NCI-H1105 (cell line): ENCODE measurements at regions not wholly inside any gene's neighbourhood (a gene's known extent, or its start where the extent isn't known, plus 50 kb on each side); places are given as distances from the start of the nearest gene placed in this dataset.

Experiments used
- DNase-seq: peaks from one replicate; lab custom pipeline; 2025; lab: John Stamatoyannopoulos, UW

DNA sequence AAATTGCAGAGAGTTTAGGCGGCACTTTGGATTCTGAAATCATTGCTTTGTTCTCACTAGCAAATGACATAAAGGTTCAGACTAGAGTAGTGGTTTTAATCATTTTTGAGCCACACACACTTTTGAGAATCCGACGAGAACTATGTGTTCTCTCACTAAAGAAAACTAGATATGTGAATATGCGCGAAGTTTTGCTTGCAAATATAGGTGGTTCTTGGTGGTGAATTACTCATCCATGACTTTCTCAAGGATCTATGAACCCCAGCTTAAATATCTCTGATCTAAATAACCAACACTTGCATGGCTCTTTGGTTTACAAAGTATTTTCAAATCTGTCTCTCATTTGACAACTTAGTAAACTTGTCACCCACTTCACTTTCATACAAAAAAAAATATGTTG is 54.8 kb downstream of the NOG start:
- no peak for DNase-seq

GRCh38 chr17:56648806-56649205 is 55.3 kb downstream of the NOG start:
- no peak for DNase-seq

GRCh38 chr17:56652628-56653027 is 59.1 kb downstream of the NOG start:
- DNase-seq: no peak

DNA sequence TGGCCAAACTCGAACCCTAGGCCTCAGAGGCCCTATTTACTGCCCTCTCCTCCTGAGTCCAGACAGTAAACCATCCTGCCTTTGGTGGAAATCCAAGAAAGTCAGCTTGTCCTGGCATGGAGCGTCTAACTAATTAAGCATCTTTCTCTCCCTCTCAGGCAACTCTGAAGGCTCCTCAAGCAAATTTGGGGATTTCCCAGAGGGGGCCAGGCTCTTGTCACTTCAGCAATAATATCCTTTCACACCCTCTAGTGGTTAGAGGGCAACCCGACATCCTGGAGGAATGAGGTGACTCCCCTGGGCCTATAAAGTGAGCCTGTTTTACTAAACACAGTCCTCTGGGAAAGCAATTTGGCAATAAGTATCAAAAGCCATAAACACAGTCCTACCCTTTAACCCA is 60.4 kb downstream of the NOG start:
- DNase-seq: peak; percentile 5

DNA sequence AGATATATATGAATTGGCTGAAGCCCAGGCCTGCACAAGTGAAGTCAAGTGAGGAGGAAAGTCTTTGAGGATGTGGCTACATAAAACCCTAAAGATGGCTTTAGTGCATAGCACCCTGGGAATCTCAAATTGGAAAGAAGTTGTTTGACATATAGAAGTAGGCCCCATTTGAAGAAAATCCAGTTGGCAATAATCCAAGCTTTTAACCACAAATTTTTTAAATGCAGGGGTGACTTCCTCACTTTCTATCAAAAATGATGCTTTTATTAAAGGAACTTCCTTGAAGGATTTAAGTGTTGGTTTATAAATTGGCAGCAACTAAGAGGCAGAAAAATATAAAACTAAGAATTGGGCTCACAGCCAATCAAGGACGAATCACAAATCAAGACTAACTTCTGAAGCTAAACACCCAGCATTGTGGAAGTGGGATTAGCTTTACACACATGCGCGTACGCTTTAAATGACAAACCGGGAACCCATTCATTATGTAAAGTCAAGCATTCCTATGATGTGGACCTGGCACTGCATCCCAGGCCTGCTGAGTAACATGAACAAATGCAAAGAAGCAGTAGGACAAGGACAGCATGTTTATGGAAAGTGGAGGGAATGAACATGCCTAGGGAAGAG is 63.3 kb downstream of the NOG start:
- no peak for DNase-seq

GRCh38 chr17:56658648-56659047 is 65.1 kb downstream of the NOG start:
- DNase-seq: no peak

DNA sequence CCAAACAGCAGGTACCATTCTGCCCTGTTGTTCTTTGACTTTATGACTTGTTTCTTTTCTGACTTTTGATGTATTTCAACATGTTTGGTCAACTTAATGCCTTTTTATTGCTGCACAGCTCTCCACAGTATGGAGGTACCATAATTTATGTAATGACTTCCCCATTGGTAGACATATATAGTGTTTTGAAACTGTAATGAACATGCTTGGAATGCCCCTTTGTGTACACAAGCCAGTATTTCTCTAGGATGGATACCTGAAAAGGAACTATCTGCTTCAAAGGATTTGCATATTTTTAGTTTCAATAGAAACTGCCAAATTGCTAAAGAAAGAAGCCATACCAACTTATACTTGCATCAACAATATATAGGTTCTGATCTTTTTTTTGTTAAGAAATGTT is 66.1 kb downstream of the NOG start:
- DNase-seq: no peak

GRCh38 chr17:56661906-56662305 is 68.4 kb downstream of the NOG start:
- DNase-seq: no peak

- DNase-seq: no peak
Observed at GRCh38 chr17:56665864-56666263, 72.4 kb downstream of the NOG start.

DNA sequence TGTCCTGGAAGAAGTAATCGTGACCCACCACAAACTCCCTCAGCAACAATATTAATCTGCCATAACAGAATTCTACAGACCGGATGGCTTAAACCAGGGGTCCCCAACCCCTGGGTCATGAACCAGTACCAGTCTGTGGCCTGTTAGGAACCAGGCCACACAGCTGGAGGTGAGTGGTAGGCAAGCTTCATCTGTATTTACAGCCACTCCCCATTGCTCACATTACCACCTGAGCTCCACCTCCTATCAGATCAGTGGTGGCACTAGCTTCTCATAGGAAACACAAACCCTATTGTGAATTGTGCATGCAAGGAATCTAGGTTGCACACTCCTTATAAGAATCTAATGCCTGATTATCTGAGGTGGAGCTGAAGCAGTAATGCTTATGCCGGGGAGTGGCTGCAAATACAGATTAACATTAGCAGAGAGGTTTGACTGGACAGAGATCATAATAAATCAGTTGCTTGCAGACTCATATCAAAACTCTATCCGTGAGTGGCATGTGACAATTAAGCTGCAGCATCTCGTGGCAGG is 74.5 kb downstream of the NOG start:
- DNase-seq: no peak

DNA sequence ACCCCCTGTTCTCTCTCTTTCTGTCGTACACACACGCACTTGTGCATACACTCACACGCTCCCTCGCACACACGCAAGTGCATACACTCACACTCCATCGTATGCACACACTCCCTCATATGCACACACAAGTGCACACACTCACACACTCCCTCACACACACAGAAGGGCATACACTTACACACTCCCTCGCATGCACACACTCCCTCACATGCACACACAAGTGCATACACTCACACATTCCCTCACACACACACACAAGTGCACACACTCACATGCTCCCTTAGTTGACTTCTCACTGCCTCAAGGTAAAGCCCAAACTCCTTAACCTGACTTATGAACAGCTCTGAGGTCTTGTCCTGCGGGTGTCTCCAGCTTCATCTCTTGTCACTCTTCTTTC is 78.7 kb downstream of the NOG start:
- DNase-seq: no peak

DNA sequence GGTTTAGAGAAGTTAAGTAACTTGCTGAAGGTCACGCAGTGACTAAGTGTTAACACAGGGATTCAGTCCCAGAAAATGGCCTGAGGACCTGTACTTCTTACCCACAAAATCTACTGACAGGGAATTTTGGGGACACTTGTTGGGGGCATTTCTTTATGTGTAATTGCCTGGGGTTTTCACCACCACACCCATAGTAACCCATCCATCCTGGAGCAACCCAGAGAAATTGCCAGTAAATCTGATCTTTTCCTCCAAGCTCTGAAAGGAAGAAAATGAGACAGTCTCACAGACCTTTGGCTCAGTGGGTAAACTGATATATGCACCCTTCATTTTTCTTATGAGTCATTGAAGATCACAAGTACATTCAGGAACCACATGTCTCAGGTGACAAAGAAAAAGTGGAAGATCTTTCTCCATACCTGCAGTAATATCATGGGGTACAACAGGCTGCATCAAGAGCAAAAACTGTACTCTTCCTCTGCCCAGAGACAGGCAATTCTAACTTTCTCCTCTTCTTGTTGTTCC is 81.0 kb downstream of the NOG start:
- DNase-seq: no peak

DNA sequence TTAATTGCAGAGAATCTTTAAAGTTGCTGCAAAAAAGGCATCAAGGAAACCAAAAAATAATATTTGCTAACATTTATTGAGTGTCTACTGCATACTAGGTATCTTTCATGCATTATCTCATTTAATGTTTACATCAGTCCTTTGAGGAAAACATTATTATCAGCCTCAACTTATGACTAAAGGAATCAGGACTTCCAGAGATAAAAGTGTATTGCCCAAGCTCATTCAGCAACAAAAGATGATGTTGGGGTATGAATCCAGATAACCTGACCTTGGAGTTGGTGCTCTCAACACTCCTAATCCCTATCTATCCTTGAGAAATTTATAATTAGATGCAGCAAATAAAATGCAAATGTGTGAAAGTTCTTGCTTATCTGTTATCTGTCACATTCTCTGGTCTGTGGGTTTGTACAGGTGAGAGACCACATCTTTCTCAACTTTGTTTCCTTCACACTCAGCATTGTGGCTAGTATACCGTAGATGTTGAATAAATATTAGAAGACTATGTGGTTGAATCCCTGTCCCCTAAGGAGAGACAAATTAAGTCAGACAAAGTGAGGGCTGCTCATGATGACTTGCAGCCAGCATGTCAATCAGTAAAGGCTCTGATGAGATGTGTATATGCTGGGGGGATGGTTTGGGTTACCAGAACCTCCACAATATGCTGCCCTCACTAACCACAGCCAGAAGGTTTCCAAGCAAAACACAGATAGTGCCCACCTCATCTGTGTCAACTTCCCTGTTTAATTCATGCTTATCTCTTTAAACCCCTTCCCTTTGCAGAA is 82.6 kb downstream of the NOG start:
- DNase-seq: no peak

GRCh38 chr17:56676810-56677209 is 83.3 kb downstream of the NOG start:
- no peak for DNase-seq

GRCh38 chr17:56678249-56679114 is 85.0 kb downstream of the NOG start:
- no peak for DNase-seq

- DNase-seq: no peak
Observed at GRCh38 chr17:56679115-56679776, 85.7 kb downstream of the NOG start.

GRCh38 chr17:56679777-56680422 is 86.4 kb downstream of the NOG start:
- DNase-seq: no peak

GRCh38 chr17:56680676-56681075 is 87.2 kb downstream of the NOG start:
- no peak for DNase-seq

- no peak for DNase-seq
Observed at GRCh38 chr17:56681561-56682266, 88.2 kb downstream of the NOG start.

DNA sequence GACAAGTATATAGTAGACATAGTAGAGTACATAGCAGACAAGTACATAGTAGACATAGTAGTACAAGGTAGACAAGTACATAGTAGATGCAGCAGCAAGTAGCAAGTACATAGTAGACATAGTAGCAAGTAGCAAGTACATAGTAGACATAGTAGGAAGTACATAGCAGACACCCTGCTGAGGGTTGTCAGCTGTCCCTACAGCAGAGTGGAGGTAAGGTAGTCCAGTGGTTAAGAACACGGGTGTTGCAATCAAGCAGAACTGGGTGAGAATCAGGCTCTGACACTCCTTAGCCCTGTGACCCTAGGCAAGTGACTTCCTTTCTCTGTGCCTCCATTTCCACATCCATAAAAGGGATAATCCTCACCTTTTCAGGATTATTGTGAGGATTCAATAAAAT is 94.7 kb downstream of the NOG start:
- no peak for DNase-seq
